ENCODE measurements at regions not wholly inside any gene's neighbourhood (a gene's known extent, or its start where the extent isn't known, plus 50 kb on each side); places are given as distances from the start of the nearest gene placed in this dataset.

- no peak for DNase-seq
Observed at GRCh38 chr15:85984241-85984640, 95.4 kb upstream of the AGBL1 start.

DNA sequence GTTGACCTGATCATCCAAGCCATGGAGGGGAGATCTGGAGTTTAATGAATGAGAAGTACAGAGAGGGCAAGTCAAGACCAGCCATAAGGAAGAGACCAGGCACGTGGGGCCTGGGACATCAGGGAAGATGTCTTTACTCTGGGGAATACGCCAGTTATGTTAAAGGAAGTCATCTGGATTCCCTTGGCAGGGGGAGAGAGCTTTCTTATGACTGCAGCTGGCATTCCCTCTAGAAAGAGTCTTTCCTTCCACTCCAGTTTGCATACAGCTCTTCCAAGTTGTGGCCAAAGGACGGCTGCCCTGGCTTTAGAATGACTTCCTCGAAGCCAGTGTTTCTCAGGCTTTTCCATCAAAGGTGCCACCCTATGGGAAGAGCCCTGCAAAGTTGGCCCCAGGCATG is 93.6 kb upstream of the AGBL1 start:
- no peak for DNase-seq

GRCh38 chr15:85986741-85987140 is 92.9 kb upstream of the AGBL1 start:
- DNase-seq, result no peak

GRCh38 chr15:85988741-85989140 is 90.9 kb upstream of the AGBL1 start:
- no peak for DNase-seq

- DNase-seq, result no peak
Observed at GRCh38 chr15:85992224-85992623, 87.4 kb upstream of the AGBL1 start.

DNA sequence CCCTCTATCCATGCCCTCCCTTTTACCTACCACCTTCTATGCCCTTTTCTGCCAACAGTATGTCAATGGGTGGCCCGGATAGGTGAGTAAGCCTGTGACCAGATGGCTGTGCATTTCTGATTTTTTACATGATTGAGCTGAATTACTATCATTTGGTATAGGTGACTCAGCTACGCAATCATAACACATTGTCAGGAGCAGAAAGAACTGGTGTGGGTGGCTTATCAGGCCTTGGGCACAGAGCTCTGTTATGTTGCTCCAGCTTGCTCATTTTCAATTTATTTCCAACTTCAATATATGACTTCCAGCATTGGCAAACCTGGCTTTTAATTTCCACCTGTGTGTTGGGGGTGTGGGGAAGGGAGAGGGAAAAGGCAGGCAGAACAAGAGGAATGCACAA is 86.6 kb upstream of the AGBL1 start:
- DNase-seq, result no peak

- DNase-seq, result no peak
Observed at GRCh38 chr15:85997618-85998017, 82.1 kb upstream of the AGBL1 start.

DNA sequence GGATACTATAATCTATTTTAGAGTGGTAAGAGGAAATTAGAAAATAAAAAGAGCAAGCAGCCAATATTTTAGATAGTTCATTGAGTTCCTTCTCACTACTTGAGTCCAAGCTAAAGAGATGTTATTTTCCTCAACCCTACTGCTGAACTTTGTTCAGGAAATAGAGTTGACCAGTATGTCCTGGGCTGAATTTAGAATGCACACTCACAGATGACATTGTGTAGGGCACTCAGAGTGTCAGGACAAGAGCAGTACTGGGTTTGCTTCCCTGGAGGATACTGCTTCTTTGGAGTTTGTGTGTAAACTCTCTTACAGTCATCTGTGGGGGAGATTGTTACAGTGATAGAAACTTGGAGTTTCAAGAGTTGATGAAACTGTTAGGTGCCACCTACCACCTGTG is 80.0 kb upstream of the AGBL1 start:
- no peak for DNase-seq

- no peak for DNase-seq
Observed at GRCh38 chr15:86001200-86001599, 78.5 kb upstream of the AGBL1 start.

DNA sequence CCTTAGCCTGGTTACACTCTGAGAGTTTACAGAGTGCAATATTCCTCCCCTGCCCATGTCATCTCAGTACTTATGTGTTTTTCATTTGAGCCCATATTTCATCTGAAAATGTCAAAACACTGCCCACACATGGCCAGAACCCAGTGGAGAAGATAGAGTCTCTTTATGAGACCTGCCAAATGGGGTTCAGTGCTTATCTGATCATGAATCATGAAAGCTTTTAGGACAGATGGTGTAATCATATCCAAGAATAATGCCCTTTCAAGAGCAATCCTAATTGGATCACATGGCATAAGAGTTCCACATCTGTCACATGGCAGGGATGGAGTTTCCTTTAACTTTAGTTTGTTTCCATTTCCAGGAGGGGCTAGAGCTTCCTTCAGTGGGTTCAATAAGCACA is 77.2 kb upstream of the AGBL1 start:
- DNase-seq, result no peak

DNA sequence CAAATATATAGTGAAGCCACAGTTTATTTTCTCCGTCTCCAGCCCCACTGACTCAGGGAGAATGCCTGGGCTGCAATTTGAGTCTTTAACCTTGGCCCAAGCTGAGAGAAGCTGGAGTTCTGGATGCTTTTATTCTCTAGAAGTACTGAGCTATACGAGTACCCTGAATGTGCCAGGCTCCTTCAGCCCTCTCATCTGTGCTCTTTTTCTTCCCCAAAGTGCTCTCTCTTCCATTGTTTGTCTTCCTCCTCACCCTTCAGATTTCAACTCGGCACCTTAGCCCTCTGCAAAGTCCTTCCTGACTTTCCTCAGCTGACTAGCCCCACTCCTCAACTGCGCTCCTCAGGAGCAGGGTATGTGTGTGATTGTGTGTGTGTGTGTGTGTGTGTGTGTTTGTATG is 75.6 kb upstream of the AGBL1 start:
- DNase-seq, result no peak

DNA sequence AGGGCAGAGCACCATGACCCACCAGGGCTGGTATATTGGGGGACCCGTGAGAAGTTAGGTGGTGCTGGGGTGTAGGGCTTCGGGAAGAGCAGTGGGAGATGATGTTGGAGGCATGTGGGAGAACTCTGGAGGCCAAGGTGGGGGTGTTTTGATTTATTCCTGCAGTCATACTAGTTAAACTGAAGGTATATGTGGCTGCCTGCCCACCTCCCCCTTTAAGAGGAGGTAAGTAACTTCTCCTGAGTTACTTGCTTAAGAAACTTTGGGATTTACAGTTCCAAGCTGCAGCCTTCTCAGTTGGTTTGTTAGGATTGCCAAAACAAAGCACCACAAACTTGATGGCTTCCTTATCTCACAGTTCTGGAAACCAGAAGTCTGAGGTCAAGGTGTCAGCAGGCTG is 73.1 kb upstream of the AGBL1 start:
- no peak for DNase-seq

- no peak for DNase-seq
Observed at GRCh38 chr15:86009727-86010126, 69.9 kb upstream of the AGBL1 start.

- no peak for DNase-seq
Observed at GRCh38 chr15:86010398-86010797, 69.3 kb upstream of the AGBL1 start.

GRCh38 chr15:86010891-86011290 is 68.8 kb upstream of the AGBL1 start:
- DNase-seq, result no peak

DNA sequence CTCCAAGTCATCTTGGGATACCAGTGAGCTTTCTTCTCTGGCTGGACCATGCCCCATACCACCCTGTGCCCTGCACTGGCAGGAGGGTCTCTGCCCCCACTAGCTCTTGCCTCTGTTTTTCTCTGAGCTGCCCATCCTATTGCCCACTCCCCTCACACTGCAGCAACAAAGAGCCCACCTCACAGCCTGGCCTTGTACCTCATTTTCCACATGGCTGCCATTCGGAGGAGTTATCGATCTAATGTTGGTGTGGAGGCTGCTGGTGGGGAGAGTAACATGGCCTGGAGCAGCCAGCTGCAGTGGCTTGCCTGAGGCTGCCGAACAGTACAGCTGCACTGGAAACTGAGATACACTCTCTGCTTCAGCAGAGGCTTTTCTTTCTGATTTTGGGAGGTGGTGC is 65.7 kb upstream of the AGBL1 start:
- DNase-seq, result no peak

- DNase-seq, result peak; percentile 50
Observed at GRCh38 chr15:86016750-86017149, 62.9 kb upstream of the AGBL1 start.

- DNase-seq, result no peak
Observed at GRCh38 chr15:86018679-86019078, 61.0 kb upstream of the AGBL1 start.

DNA sequence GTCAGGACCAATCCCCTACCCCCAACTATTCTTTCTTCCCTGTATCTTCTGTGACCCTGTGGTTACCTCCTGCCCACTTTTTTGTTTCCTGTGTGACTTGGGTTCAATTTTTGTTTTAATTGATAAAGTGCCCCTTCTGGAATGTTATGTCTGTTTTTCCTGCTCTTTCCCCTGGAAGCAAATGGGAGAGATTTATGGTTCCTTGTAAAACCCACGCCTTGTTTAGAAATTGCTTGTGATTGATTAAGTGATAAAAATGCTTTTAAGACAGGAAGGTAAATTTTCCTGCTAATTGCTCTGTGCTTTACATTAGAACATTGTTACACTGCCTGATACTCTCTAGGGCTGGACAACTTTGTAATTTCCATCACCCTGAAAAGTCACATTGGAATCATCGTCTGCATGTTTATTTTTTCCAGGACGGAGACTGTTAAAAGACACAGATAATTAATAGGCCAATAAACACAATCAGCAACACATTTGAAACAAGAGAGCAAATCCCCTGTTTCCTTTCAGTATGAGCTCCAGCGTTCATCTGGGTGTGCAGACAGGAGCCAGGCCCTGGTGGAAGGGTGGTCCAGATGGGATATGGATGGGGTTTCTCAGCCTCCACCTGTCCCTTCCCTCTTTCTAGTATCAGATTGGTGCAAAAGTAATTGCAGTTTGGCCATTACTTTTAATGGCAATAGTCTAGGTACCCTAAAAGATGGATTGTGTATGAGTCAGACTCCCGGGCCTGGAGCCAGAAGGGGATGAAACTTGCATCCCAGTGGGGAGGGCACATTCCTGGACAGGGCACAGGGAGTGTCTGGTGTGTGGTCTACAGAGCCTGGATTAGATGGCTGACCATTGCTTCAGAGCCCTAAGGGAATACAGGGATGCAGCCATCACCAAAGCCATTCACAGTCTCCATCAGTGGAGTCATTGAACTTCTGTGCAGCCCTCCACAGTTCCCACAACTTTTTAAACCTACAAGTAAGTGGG is 58.1 kb upstream of the AGBL1 start:
- peak; percentile 68 for DNase-seq

GRCh38 chr15:86028961-86029360 is 50.7 kb upstream of the AGBL1 start:
- DNase-seq, result no peak
